ENCODE measurements at regions not wholly inside any gene's neighbourhood (a gene's known extent, or its start where the extent isn't known, plus 50 kb on each side); places are given as distances from the start of the nearest gene placed in this dataset.
"Not testable (repeated sequence)": the region's sequence is repeated elsewhere in the genome, so short reads cannot be mapped to it uniquely, and the experiment has no call there.

DNA sequence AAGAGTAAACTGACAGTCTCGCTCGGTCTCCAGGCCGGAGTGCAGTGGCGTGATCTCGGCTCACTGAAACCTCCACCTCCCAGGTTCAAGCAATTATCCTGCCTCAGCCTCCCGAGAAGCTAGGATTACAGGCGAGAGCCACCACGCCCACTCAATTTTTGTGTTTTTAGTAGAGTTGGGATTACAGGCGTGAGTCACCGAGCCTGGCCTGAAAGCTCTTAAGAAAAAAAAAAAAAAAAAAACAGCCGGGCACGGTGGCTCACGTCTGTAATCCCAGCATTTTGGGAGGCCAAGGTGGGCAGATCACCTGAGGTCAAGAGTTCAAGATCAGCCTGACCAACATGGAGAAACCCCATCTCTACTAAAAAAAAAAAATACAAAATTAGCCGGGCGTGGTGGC lies 55.3 kb upstream of the THOC2 start:
- DNase-seq = not testable (repeated sequence)

- DNase-seq = no peak
Measured at GRCh38 chrX:123788744-123789143, 55.9 kb upstream of the THOC2 start.

DNA sequence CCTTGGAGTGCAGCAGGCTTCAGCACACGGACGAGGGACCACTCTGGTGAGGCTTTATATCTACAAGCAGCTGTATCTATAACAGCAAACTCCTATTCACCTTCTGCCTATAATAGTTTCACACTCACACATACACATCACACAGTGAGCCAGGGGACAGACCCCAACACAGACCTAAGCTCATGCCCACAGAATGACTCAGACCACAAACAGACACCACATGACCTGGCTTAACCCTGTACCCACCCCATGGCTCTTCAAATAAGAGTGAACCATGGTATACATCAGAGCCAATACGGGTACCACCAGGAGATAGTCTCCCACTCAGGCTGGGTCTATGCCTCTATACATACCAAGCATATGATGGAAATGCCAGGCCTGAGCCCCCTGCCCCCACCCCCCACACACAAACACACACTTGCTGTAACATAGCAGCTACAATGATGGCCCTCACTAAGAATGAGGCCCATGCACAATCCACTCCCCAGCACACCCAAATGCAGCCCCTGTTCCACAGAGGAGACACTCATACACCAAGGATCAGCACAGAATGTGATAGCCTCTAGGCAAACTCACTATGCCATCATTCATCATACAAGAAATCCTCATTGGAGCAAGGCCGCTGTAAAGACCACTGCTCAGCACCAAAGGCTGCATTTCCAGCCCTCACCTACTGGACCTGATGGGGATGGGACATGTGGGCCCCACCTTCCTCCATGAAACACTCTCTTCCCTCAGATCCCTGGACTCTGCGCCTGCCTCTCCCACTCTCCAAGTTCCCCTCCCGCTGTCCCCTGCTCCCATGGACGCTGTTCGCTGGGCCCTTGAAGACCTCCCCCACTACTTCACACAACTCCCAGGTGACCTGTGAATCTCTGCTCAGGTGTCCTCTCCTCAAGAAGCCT lies 62.1 kb upstream of the XIAP start:
- DNase-seq = no peak

DNA sequence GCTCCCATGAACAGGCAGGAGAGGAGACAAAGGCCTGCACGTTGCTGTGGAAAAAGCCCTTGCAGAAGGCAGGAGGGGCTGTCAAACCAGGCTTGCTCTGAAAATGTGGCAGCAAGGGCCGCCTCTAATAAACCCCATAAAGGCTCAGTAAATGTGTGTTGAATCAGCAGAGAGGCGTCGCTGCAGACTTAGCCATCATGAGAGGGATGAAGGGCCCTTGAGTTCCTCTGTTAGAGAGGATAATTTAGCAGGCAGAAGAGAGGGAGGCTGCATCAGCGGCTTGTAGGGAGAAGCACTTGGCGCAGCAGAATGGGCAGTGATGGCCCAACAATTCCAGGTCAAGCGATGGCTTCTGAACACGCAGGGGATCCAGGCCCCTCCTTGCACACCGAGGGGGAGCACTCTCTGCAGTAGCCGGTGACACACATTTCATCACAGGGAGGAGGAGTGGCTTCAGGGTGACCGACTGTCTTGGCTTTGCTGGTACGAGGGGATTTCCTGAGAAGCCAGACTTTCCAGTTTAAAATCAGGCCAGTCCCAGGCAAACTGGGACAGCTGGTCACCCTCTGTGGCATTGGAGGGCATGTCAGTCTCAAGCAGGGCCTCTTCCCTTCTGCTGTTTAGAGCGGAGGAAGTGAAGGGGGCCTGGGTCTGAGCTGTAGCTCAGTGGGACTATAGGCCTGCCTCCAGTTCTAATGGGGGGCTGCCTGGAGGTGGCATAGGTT lies 61.0 kb upstream of the XIAP start:
- DNase-seq = not testable (repeated sequence)

DNA sequence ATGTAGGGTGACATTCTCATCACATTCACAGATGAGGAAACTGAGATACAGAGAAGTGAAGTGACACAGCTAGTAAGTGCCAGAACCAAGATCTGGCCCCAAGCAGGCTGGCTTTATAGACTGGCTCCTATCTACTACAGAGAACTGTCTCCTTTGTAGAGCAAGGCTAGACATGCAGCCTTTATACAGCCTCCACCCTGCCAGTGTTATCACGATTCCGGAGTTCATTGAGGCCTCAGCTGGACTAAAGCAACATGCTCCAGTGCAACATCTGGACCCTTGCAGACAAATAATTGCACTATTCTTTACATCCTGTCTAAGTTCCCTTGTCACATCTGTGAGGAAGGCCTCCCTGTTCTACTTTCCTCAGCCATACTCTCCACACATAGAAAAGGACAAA lies 58.0 kb upstream of the XIAP start:
- DNase-seq = peak; percentile 6

GRCh38 chrX:123803331-123803983 lies 56.4 kb upstream of the XIAP start:
- DNase-seq = peak; percentile 88

DNA sequence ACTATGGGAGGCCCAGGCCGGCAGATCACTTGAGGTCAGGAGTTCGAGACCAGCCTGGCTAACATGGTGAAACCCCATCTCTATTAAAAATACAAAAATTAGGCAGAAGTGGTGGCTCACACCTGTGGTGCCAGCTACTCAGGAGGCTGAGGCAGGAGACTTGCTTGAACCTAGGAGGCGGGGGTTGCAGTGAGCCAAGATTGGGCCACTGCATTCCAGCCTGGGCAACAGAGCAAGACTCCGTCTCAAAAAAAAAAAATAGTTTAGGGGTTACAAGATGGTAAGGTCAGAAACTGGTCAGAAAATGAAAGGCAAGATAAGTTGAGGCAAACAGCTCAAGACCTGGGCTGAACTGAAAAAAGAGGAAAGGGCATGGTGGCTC lies 55.9 kb upstream of the XIAP start:
- DNase-seq = not testable (repeated sequence)

GRCh38 chrX:123807835-123808416 lies 51.9 kb upstream of the XIAP start:
- no peak for DNase-seq

DNA sequence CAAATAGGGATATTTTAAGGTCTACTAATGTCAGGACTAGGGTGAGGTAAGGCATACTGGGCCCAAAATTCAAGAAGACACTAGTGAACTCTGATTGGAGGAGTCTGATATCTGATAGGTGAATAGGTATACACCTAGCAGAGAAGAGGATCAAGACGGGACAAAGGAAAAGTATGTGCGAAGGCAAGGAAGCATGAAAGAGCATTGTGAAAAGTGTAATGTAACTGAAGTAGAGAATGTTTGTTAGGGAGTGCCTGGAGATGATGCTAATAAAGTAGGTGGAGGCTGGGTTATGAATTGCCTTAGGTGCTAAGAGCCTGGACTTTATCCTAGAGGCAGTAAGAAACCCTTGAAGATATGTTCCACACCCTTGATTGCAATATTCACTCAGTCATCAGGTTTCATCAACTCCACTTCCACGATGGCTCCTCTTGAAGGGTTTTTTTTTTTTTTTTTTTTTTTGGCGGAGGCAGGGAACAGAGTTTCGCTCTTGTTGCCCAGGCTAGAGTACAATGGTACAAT lies 49.9 kb upstream of the XIAP start:
- no peak for DNase-seq

All from OCI-M1 (cell line).